ENCODE measurements at regions not wholly inside any gene's neighbourhood (a gene's known extent, or its start where the extent isn't known, plus 50 kb on each side); places are given as distances from the start of the nearest gene placed in this dataset.

DNA sequence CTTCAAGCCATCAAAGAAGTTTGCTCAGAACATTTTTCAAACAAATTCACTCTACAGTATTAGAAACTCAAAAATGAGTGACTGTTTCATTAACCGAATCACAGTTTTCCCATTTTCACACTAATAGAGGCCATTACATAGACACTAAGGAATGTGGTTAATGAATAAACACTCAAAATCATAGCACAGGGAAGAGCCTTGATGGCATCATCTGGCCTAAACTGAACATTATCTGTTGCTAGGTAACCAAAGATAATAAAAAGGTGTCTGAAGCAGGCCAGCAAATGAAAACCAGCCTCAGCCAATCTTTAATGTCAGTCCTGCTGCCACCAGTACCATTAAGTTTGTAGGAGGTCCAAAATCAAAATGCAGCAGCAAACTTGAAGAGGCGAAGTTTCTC, 492.4 kb upstream of the STEAP1 start:
- Histone ChIP-seq H3K36me3 (ENCODE audit: control insufficient read depth, insufficient read depth, low read length) (no peaks in the 10 kb centered on the region), H3K4me3 (ENCODE audit: low read depth, low read length) (no peak overlapping the region), H3K27me3 (ENCODE audit: control insufficient read depth, insufficient read depth, low read length) (no peaks in the 10 kb centered on the region)
- no peak for TF ChIP-seq CTCF (IDR thresholded peaks at IDR 0.05; ENCODE audit: insufficient read depth, low read length, poor library complexity, severe bottlenecking)
- DNase-seq (ENCODE audit: low read depth): no peak

- no peak for DNase-seq (ENCODE audit: low read depth)
- TF ChIP-seq CTCF (IDR thresholded peaks at IDR 0.05; ENCODE audit: insufficient read depth, low read length, poor library complexity, severe bottlenecking): no peak
- H3K27me3 ChIP-seq (ENCODE audit: control insufficient read depth, insufficient read depth, low read length): no peaks in the 10 kb centered on the region
- no peaks in the 10 kb centered on the region for H3K36me3 ChIP-seq (ENCODE audit: control insufficient read depth, insufficient read depth, low read length)
- H3K4me3 ChIP-seq (ENCODE audit: low read depth, low read length): no peak overlapping the region
Observed at GRCh38 chr7:89666136-89666835, 488.0 kb upstream of the STEAP1 start.

DNA sequence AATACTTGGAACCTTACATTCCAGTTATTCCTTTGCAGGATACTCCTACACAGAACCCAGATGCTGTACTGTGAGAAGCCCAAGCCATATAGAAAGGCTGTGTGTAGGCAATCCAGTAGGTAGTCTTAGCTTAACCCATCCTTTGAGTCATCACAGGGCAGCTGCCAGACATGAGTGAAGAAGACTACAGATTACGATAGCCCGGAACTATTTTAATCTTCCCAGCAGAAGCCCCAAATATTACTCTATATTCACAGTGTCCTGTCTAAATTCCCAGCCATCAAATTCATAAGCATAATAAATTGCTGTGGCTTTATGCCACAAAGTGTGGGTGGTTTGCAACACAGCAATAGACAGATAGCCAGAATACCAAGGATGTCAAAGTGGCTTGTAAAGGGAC, 474.1 kb upstream of the STEAP1 start:
- TF ChIP-seq CTCF (IDR thresholded peaks at IDR 0.05; ENCODE audit: insufficient read depth, low read length, poor library complexity, severe bottlenecking): no peak
- DNase-seq (ENCODE audit: low read depth): no peak
- no peaks in the 10 kb centered on the region for H3K27me3 ChIP-seq (ENCODE audit: control insufficient read depth, insufficient read depth, low read length)
- H3K4me3 ChIP-seq (ENCODE audit: low read depth, low read length): no peak overlapping the region
- H3K36me3 ChIP-seq (ENCODE audit: control insufficient read depth, insufficient read depth, low read length): no peaks in the 10 kb centered on the region

GRCh38 chr7:89681448-89681847, 472.8 kb upstream of the STEAP1 start:
- TF ChIP-seq CTCF (IDR thresholded peaks at IDR 0.05; ENCODE audit: insufficient read depth, low read length, poor library complexity, severe bottlenecking): no peak
- no peaks in the 10 kb centered on the region for H3K27me3 ChIP-seq (ENCODE audit: control insufficient read depth, insufficient read depth, low read length)
- no peaks in the 10 kb centered on the region for H3K36me3 ChIP-seq (ENCODE audit: control insufficient read depth, insufficient read depth, low read length)
- no peak overlapping the region for H3K4me3 ChIP-seq (ENCODE audit: low read depth, low read length)
- DNase-seq (ENCODE audit: low read depth): no peak

- TF ChIP-seq CTCF (IDR thresholded peaks at IDR 0.05; ENCODE audit: insufficient read depth, low read length, poor library complexity, severe bottlenecking): no peak
- no peaks in the 10 kb centered on the region for H3K36me3 ChIP-seq (ENCODE audit: control insufficient read depth, insufficient read depth, low read length)
- no peak overlapping the region for H3K4me3 ChIP-seq (ENCODE audit: low read depth, low read length)
- no peak for DNase-seq (ENCODE audit: low read depth)
- H3K27me3 ChIP-seq (ENCODE audit: control insufficient read depth, insufficient read depth, low read length): no peaks in the 10 kb centered on the region
Observed at GRCh38 chr7:89685287-89685686, 469.0 kb upstream of the STEAP1 start.

DNA sequence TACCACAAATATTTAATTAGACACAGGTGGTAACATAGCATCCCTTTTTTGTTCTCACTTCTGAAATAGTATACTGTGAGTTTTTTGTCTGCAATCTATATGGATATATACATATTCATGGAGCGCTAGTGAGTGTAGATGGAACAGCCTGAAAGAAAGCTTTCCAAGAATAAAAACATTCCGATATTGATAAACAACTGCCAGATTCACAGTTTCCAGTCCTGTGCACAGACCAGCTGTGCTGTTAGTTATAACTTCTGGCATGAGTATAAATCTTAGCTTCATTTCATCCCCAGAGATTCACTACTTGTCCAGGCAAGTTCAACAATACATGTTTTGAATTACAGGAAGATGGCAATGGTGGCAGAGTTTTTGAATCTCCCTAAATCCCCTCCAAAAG, 467.1 kb upstream of the STEAP1 start:
- no peak overlapping the region for H3K4me3 ChIP-seq (ENCODE audit: low read depth, low read length)
- H3K36me3 ChIP-seq (ENCODE audit: control insufficient read depth, insufficient read depth, low read length): no peaks in the 10 kb centered on the region
- DNase-seq (ENCODE audit: low read depth): no peak
- TF ChIP-seq CTCF (IDR thresholded peaks at IDR 0.05; ENCODE audit: insufficient read depth, low read length, poor library complexity, severe bottlenecking): no peak
- no peaks in the 10 kb centered on the region for H3K27me3 ChIP-seq (ENCODE audit: control insufficient read depth, insufficient read depth, low read length)

Data from kidney epithelial cell (primary cell).